Colonic mucosa (tissue), 4 donors: ENCODE measurements at regions not wholly inside any gene's neighbourhood (a gene's known extent, or its start where the extent isn't known, plus 50 kb on each side); places are given as distances from the start of the nearest gene placed in this dataset.

Source experiments
- DNase-seq: peaks from one replicate; pipeline ENCODE4 v3.0.0-alpha.2; 2020
- H3K27ac ChIP-seq: fragments of 200-600 bp; one replicate; pipeline ENCODE4 v1.8.0; 2021
- H3K27me3 ChIP-seq: fragments of 200-600 bp; one replicate; pipeline ENCODE4 v1.8.0; 2021
- H3K36me3 ChIP-seq: fragments of 200-600 bp; one replicate; pipeline ENCODE4 v1.8.0; 2021
- H3K4me1 ChIP-seq: fragments of 200-600 bp; one replicate; pipeline ENCODE4 v1.8.0; 2021; ENCODE audit warnings: mild to moderate bottlenecking
- H3K4me3 ChIP-seq: fragments of 200-600 bp; one replicate; pipeline ENCODE4 v1.8.0; 2021
- H3K9ac ChIP-seq, 2 donors: one replicate each; pipeline ENCODE4 v1.7.0; 2013; ENCODE audit warnings: control low read depth in 2 of 2, low read depth in 2 of 2, low read length in 2 of 2
- H3K9me3 ChIP-seq: fragments of 200-600 bp; one replicate; pipeline ENCODE4 v1.8.0; 2021
- intact Hi-C: fragments of 100-400 bp; cut with DNase I; formaldehyde crosslinking; loops from one replicate; pipeline ENCODE4 v1.14.1; 2022
- TF ChIP-seq, protein P1 (sequence below): fragments of 200-600 bp; IDR thresholded peaks from one replicate; pipeline ENCODE4 v1.8.0; 2022; ENCODE audit warnings: antibody characterized with exemption, mild to moderate bottlenecking
- donor health status: healthy.
- donor health status: DM: no; HTN: no; CAD: no.
- donor health status: DM: no; HTN: no; CAD: no.

DNA sequence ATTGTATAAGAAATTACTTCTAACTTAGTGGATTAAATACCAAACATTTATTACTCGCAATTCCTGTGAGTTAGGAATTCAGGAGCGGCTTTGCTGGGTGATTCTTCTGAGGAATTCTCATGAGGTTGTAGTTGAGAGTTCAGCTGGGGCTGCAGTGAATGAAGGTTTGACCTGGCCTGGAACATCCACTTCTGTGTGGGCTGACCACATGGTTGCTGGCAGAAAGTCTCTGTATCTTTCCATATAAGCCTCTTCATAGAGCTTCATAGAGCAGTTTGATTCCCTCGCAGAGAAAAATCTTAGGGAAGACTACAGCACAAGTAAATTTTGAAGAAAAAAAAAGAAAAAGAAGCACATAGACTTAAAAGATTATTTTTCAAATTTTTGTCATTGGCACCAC, 339.7 kb upstream of the NWD2 start:
- Histone ChIP-seq H3K9ac (no peak overlapping the region), H3K4me3 (no peak overlapping the region), H3K36me3 (no peaks in the 10 kb centered on the region), H3K27me3 (no peaks in the 10 kb centered on the region), H3K27ac (no peak overlapping the region), H3K9me3 (no peaks in the 10 kb centered on the region), H3K4me1 (no peaks in the 10 kb centered on the region)
- no peak for DNase-seq
- TF ChIP-seq, protein P1, sequence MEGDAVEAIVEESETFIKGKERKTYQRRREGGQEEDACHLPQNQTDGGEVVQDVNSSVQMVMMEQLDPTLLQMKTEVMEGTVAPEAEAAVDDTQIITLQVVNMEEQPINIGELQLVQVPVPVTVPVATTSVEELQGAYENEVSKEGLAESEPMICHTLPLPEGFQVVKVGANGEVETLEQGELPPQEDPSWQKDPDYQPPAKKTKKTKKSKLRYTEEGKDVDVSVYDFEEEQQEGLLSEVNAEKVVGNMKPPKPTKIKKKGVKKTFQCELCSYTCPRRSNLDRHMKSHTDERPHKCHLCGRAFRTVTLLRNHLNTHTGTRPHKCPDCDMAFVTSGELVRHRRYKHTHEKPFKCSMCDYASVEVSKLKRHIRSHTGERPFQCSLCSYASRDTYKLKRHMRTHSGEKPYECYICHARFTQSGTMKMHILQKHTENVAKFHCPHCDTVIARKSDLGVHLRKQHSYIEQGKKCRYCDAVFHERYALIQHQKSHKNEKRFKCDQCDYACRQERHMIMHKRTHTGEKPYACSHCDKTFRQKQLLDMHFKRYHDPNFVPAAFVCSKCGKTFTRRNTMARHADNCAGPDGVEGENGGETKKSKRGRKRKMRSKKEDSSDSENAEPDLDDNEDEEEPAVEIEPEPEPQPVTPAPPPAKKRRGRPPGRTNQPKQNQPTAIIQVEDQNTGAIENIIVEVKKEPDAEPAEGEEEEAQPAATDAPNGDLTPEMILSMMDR, result no peak
- intact Hi-C loops, result no loop called here

GRCh38 chr4:36914106-36914505, 330.4 kb upstream of the NWD2 start:
- Histone ChIP-seq H3K4me1 (no peaks in the 10 kb centered on the region), H3K27me3 (no peaks in the 10 kb centered on the region), H3K4me3 (no peak overlapping the region), H3K9me3 (no peaks in the 10 kb centered on the region), H3K36me3 (no peaks in the 10 kb centered on the region), H3K27ac (no peak overlapping the region), H3K9ac (no peak overlapping the region)
- TF ChIP-seq, protein P1, result no peak
- intact Hi-C loops, result no loop called here
- DNase-seq, result no peak

- DNase-seq, result no peak
- Histone ChIP-seq H3K27me3 (no peaks in the 10 kb centered on the region), H3K9me3 (no peaks in the 10 kb centered on the region), H3K4me1 (no peaks in the 10 kb centered on the region), H3K9ac (no peak overlapping the region), H3K4me3 (no peak overlapping the region), H3K36me3 (no peaks in the 10 kb centered on the region), H3K27ac (no peak overlapping the region)
- intact Hi-C loops, result no loop called here
- TF ChIP-seq, protein P1, result no peak
Observed at GRCh38 chr4:36915717-36916116, 328.8 kb upstream of the NWD2 start.

GRCh38 chr4:36917413-36917812, 327.1 kb upstream of the NWD2 start:
- TF ChIP-seq, protein P1, result no peak
- Histone ChIP-seq H3K9ac (no peak overlapping the region), H3K36me3 (no peaks in the 10 kb centered on the region), H3K4me1 (no peaks in the 10 kb centered on the region), H3K27ac (no peak overlapping the region), H3K9me3 (no peaks in the 10 kb centered on the region), H3K27me3 (no peaks in the 10 kb centered on the region), H3K4me3 (no peak overlapping the region)
- intact Hi-C loops, result no loop called here
- DNase-seq, result no peak

DNA sequence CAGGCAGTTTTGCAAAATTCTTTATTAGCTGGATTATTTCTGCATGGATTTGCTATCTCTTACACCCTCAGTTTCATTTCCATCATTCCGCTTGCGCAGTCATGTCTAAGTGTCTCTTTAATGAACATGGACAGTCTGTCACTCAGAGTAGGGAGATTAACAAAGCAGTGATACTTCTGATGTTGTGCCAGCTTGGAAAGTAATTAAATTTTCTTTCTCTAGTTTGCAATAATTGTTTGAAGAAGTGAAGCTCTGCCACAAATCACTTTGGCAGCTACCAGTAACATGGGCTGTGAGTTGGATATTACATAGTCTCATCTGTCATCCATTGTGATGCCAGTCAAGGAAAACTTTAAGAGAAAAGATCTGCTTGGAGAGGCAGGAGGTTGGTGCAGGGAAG, 324.8 kb upstream of the NWD2 start:
- Histone ChIP-seq H3K4me3 (no peak overlapping the region), H3K27me3 (no peaks in the 10 kb centered on the region), H3K9me3 (no peaks in the 10 kb centered on the region), H3K4me1 (no peaks in the 10 kb centered on the region), H3K9ac (no peak overlapping the region), H3K36me3 (no peaks in the 10 kb centered on the region), H3K27ac (no peak overlapping the region)
- no peak for DNase-seq
- TF ChIP-seq, protein P1, result no peak
- intact Hi-C loops, result no loop called here
